Loucy (cell line): ENCODE measurements at regions not wholly inside any gene's neighbourhood (a gene's known extent, or its start where the extent isn't known, plus 50 kb on each side); places are given as distances from the start of the nearest gene placed in this dataset.

ENCODE experiments used
- H2AFZ ChIP-seq: fragments of 200-600 bp; sonication (generic); 2 replicates; pipeline ENCODE4 v1.6.0; 2016; ENCODE audit warnings: antibody characterized with exemption, mild to moderate bottlenecking, low read length, moderate library complexity
- H3F3A ChIP-seq: fragments of 200-600 bp; 2 replicates; pipeline ENCODE4 v1.6.0; 2016; ENCODE audit warnings: antibody characterized with exemption, low read depth, mild to moderate bottlenecking
- H3K27me3 ChIP-seq: fragments of 200-600 bp; sonication (generic); 2 replicates; pipeline ENCODE4 v1.6.1; 2014; ENCODE audit warnings: low read length, mild to moderate bottlenecking; ENCODE audit not compliant: insufficient read depth, poor library complexity, severe bottlenecking
- H3K36me3 ChIP-seq: fragments of 200-600 bp; sonication (generic); 2 replicates; pipeline ENCODE4 v1.6.1; 2016; ENCODE audit warnings: low read length; ENCODE audit not compliant: insufficient read depth
- H3K4me1 ChIP-seq: fragments of 200-600 bp; sonication (generic); 2 replicates; pipeline ENCODE4 v1.5.1; 2014; ENCODE audit warnings: low read length, mild to moderate bottlenecking; ENCODE audit not compliant: insufficient read depth, poor library complexity, severe bottlenecking
- H3K4me2 ChIP-seq: fragments of 200-600 bp; sonication (generic); 2 replicates; pipeline ENCODE4 v1.6.0; 2014; ENCODE audit warnings: antibody characterized with exemption, low read length, low read depth, mild to moderate bottlenecking; ENCODE audit not compliant: poor library complexity, severe bottlenecking
- H3K4me3 ChIP-seq: fragments of 200-600 bp; sonication (generic); 2 replicates; pipeline ENCODE4 v1.5.1; 2014; ENCODE audit warnings: low read length, mild to moderate bottlenecking, mixed read lengths; ENCODE audit not compliant: poor library complexity, severe bottlenecking
- H3K79me2 ChIP-seq: fragments of 200-600 bp; sonication (generic); 2 replicates; pipeline ENCODE4 v1.6.1; 2014; ENCODE audit warnings: low read length; ENCODE audit not compliant: insufficient read depth
- H3K9ac ChIP-seq: fragments of 200-600 bp; sonication (generic); 2 replicates; pipeline ENCODE4 v1.6.0; 2014; ENCODE audit warnings: mild to moderate bottlenecking, low read depth, low read length, moderate library complexity; ENCODE audit not compliant: poor library complexity, severe bottlenecking
- H3K9me2 ChIP-seq: fragments of 200-600 bp; sonication (generic); replicated peaks from 2 replicates; pipeline ENCODE4 v1.6.1; 2016; ENCODE audit warnings: low read depth, low read length, mixed read lengths
- H3K9me3 ChIP-seq: fragments of 200-600 bp; sonication (generic); 2 replicates; pipeline ENCODE4 v1.6.1; 2014; ENCODE audit warnings: mild to moderate bottlenecking, antibody characterized with exemption, low read length, low read depth; ENCODE audit not compliant: insufficient read depth
- H4K20me1 ChIP-seq: fragments of 200-600 bp; sonication (generic); 2 replicates; pipeline ENCODE4 v1.6.0; 2014; ENCODE audit warnings: antibody characterized with exemption, low read length, mild to moderate bottlenecking; ENCODE audit not compliant: insufficient read depth, poor library complexity, severe bottlenecking
- EZH2phosphoT487 ChIP-seq: fragments of 200-600 bp; IDR thresholded peaks from 2 replicates; pipeline ENCODE4 v1.6.1; 2018; ENCODE audit warnings: antibody characterized with exemption, mild to moderate bottlenecking, moderate library complexity, borderline replicate concordance
- TF ChIP-seq, protein P1 (sequence below): fragments of 200-600 bp; sonication (generic); conservative IDR thresholded peaks from 2 replicates; pipeline ENCODE4 v1.5.1; 2014; ENCODE audit warnings: mild to moderate bottlenecking, antibody characterized with exemption, low read length

DNA sequence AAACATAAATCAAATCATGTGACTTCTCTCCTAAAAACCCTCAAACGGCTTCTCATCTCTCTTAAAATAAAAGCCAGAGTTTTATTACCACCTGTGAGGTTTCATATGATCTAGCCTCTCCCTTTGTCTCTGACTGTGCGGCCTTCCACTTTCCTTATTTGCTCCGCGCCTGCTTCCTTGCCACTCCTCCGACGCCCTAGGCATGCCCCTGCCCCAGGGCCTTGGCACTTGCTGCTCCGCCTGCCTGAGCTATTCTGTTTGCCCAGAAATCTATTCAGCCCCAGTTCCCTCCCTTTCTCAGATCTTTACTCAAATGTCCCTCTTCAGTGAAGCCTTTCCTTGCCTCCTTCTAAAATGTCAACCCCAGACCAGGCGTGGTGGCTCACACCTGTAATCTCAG is 57.5 kb upstream of the DISP3 start:
- TF ChIP-seq, protein P1, sequence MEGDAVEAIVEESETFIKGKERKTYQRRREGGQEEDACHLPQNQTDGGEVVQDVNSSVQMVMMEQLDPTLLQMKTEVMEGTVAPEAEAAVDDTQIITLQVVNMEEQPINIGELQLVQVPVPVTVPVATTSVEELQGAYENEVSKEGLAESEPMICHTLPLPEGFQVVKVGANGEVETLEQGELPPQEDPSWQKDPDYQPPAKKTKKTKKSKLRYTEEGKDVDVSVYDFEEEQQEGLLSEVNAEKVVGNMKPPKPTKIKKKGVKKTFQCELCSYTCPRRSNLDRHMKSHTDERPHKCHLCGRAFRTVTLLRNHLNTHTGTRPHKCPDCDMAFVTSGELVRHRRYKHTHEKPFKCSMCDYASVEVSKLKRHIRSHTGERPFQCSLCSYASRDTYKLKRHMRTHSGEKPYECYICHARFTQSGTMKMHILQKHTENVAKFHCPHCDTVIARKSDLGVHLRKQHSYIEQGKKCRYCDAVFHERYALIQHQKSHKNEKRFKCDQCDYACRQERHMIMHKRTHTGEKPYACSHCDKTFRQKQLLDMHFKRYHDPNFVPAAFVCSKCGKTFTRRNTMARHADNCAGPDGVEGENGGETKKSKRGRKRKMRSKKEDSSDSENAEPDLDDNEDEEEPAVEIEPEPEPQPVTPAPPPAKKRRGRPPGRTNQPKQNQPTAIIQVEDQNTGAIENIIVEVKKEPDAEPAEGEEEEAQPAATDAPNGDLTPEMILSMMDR: no peak
- TF ChIP-seq EZH2phosphoT487: no peak
- Histone ChIP-seq H3K9ac (no peak overlapping the region), H4K20me1 (no peaks in the 10 kb centered on the region), H3K36me3 (no peaks in the 10 kb centered on the region), H3K4me1 (no peaks in the 10 kb centered on the region), H3K9me2 (no peaks in the 10 kb centered on the region), H3K79me2 (no peaks in the 10 kb centered on the region), H3K4me3 (no peak overlapping the region), H3K9me3 (no peaks in the 10 kb centered on the region), H3K27me3 (no peaks in the 10 kb centered on the region), H2AFZ (no peak overlapping the region), H3K4me2 (no peak overlapping the region), H3F3A (no peaks in the 10 kb centered on the region)

DNA sequence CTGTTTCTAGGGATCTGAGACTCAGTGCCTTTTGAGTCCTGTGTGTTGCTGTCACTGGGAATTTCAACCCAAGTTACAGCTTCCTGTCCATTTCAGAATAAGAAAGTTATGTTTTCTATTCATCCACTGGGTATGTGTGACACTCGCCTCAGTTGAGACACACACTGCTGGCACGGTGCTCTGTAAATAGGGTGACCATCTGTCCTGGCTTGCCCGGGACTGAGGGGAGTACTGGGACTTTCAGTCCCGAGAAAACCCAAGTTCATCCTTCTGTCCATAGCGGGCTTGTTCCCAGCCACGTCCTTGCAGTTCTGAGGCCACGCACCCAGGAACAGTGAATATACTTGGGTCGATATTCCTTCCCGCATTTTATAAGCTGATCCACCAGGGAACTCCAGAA is 56.3 kb upstream of the DISP3 start:
- Histone ChIP-seq H3K4me3 (no peak overlapping the region), H2AFZ (no peak overlapping the region), H3K79me2 (no peaks in the 10 kb centered on the region), H3F3A (no peaks in the 10 kb centered on the region), H3K9me2 (no peaks in the 10 kb centered on the region), H3K9ac (no peak overlapping the region), H3K9me3 (no peaks in the 10 kb centered on the region), H3K4me1 (no peaks in the 10 kb centered on the region), H4K20me1 (no peaks in the 10 kb centered on the region), H3K4me2 (no peak overlapping the region), H3K27me3 (no peaks in the 10 kb centered on the region), H3K36me3 (no peaks in the 10 kb centered on the region)
- TF ChIP-seq, protein P1: no peak
- no peak for TF ChIP-seq EZH2phosphoT487

DNA sequence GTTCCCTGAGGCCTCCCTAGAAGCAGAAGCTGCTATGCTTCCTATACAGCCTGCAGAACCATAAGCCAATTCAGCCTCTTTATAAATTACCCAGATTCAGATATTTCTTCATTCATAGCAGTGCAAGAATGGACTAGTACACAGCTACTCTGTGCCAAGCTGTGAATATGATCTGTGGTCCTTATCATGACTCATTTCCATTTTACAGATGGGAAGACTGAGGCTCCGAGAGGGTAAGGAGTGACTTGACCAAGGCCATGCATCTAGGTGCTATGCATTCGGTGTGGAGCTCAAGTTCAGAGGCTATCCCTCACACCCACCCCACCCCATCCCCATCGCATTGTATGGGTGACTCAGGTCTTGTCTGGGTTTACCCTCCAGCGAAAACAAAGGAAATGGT is 52.3 kb upstream of the DISP3 start:
- Histone ChIP-seq H3K4me2 (no peak overlapping the region), H3K4me3 (no peak overlapping the region), H3K4me1 (no peaks in the 10 kb centered on the region), H3K9me3 (no peaks in the 10 kb centered on the region), H3K79me2 (no peaks in the 10 kb centered on the region), H3K9me2 (no peaks in the 10 kb centered on the region), H3K36me3 (no peaks in the 10 kb centered on the region), H4K20me1 (no peaks in the 10 kb centered on the region), H3K9ac (no peak overlapping the region), H3K27me3 (no peaks in the 10 kb centered on the region), H3F3A (no peaks in the 10 kb centered on the region), H2AFZ (no peak overlapping the region)
- TF ChIP-seq EZH2phosphoT487: no peak
- TF ChIP-seq, protein P1: no peak
